ENCODE measurements at regions not wholly inside any gene's neighbourhood (a gene's known extent, or its start where the extent isn't known, plus 50 kb on each side); places are given as distances from the start of the nearest gene placed in this dataset.
"Not testable (repeated sequence)": the region's sequence is repeated elsewhere in the genome, so short reads cannot be mapped to it uniquely, and the experiment has no call there.

DNA sequence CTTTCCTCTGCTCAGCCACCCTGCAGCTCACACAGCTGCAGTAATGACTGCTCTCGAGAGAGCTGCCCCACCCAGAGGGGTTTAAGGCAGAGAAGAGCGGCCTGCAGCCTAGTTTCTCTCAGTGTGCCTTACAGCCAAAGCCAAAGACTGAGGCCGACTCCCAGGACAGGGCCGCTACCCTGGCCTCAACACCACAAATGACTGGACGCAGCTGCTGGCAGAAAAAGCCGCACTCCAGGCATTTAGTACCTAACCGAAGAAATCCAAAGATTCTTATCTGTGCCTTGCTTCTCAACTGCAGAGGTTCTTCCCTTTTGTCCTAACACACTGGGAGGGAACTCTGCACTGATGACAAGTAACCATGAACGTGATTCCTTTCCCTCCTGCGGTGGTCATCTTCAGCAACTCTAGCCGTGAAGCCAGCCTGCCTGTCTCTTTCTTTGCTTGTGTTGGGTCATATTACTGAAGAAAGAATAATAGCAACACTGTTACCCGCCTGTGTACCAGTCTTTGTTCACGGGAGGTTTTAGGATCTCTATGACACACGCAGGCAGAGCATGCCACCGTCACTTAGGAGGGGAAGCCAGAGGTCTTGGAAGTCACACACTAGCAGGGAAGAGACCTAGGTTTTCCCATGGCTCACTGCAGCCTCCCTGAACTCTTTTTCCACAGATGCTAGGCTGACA is 202.7 kb downstream of the RHOU start:
- Mint-ChIP-seq H3K4me1 (ENCODE audit: low read depth in 2 of 2) (peaks cover 22 to 25% of the 10 kb centered on the region in 2 donors), H3K9me3 (no peaks in the 10 kb centered on the region), H3K4me3 (peak overlapping the region; percentile 25), H3K27me3 (peaks cover 2 to 7% of the 10 kb centered on the region in 2 donors), H3K36me3 (no peaks in the 10 kb centered on the region), H3K27ac (peak overlapping the region; percentile 46 to 70)
- ATAC-seq (peak in 1 of 2 donors; percentile 16), DNase-seq (ENCODE audit: low spot score) (peak; percentile 12)

DNA sequence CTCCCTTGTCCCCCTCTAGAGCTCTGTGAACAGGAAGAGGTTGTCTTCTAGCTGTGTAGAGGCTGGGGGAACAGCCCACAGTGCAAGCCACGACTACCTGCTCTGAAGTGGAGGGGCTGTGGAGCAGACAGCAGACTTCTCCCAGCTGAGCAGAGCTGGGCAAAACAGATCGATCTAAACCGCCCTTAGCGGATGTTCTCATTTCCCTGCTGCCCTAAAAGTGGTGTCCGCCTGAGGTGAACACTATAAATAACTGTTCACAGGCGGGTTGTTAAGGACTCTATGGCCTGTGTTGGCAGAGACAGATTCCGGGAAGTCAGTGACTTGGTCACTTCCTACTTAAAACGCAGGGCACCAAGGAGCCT is 203.2 kb downstream of the RHOU start:
- H3K36me3 Mint-ChIP-seq, result no peaks in the 10 kb centered on the region
- peaks cover 2 to 7% of the 10 kb centered on the region in 2 donors for H3K27me3 Mint-ChIP-seq
- DNase-seq (ENCODE audit: low spot score) (peak; percentile 54), ATAC-seq (peak; percentile 55 to 70)
- peak overlapping the region; percentile 25 for H3K4me3 Mint-ChIP-seq
- no peaks in the 10 kb centered on the region for H3K9me3 Mint-ChIP-seq
- H3K27ac Mint-ChIP-seq, result peak overlapping the region; percentile 46 to 70
- peaks cover 22 to 25% of the 10 kb centered on the region in 2 donors for H3K4me1 Mint-ChIP-seq (ENCODE audit: low read depth in 2 of 2)

- peak overlapping the region; percentile 46 to 70 for H3K27ac Mint-ChIP-seq
- peak overlapping the region; percentile 25 for H3K4me3 Mint-ChIP-seq
- ATAC-seq, result no peak
Measured at GRCh38 chr1:228939001-228939691, 203.9 kb downstream of the RHOU start.

GRCh38 chr1:228939881-228940392 is 204.7 kb downstream of the RHOU start:
- Mint-ChIP-seq H3K4me3 (no peak overlapping the region), H3K27me3 (no peaks in the 10 kb centered on the region), H3K27ac (peak overlapping the region in 1 of 2 donors; percentile 70), H3K9me3 (no peaks in the 10 kb centered on the region), H3K4me1 (ENCODE audit: low read depth in 2 of 2) (peaks cover 22 to 26% of the 10 kb centered on the region in 2 donors), H3K36me3 (no peaks in the 10 kb centered on the region)
- DNase-seq (ENCODE audit: low spot score), result peak; percentile 25
- ATAC-seq, result no peak

More at GRCh38 chr1:228939001-228939691, 203.9 kb downstream of the RHOU start:
- Mint-ChIP-seq H3K4me1 (ENCODE audit: low read depth in 2 of 2) (peaks cover 22 to 25% of the 10 kb centered on the region in 2 donors), H3K9me3 (no peaks in the 10 kb centered on the region), H3K36me3 (no peaks in the 10 kb centered on the region), H3K27me3 (peaks cover 0 to under 1% of the 10 kb centered on the region in 2 donors)
- DNase-seq (ENCODE audit: low spot score), result peak; percentile 12

- peak; percentile 49 for DNase-seq (ENCODE audit: low spot score)
- Mint-ChIP-seq H3K27me3 (no peaks in the 10 kb centered on the region), H3K9me3 (no peaks in the 10 kb centered on the region), H3K4me3 (no peak overlapping the region), H3K36me3 (no peaks in the 10 kb centered on the region), H3K27ac (peak overlapping the region in 1 of 2 donors; percentile 70), H3K4me1 (ENCODE audit: low read depth in 2 of 2) (peaks cover 22 to 29% of the 10 kb centered on the region in 2 donors)
- ATAC-seq, result no peak
Measured at GRCh38 chr1:228940526-228940925, 205.2 kb downstream of the RHOU start.

GRCh38 chr1:228940926-228941325 is 205.6 kb downstream of the RHOU start:
- H3K27ac Mint-ChIP-seq, result no peak overlapping the region
- H3K9me3 Mint-ChIP-seq, result no peaks in the 10 kb centered on the region

GRCh38 chr1:228941666-228942065 is 206.4 kb downstream of the RHOU start:
- H3K27ac Mint-ChIP-seq, result no peak overlapping the region
- peaks cover 17 to 22% of the 10 kb centered on the region in 2 donors for H3K4me1 Mint-ChIP-seq (ENCODE audit: low read depth in 2 of 2)
- no peak for ATAC-seq
- no peaks in the 10 kb centered on the region for H3K36me3 Mint-ChIP-seq
- no peaks in the 10 kb centered on the region for H3K27me3 Mint-ChIP-seq
- H3K9me3 Mint-ChIP-seq, result no peaks in the 10 kb centered on the region
- no peak overlapping the region for H3K4me3 Mint-ChIP-seq
- DNase-seq (ENCODE audit: low spot score), result no peak

More at GRCh38 chr1:228940926-228941325, 205.6 kb downstream of the RHOU start:
- H3K4me3 Mint-ChIP-seq, result no peak overlapping the region
- peaks cover 20 to 28% of the 10 kb centered on the region in 2 donors for H3K4me1 Mint-ChIP-seq (ENCODE audit: low read depth in 2 of 2)
- no peaks in the 10 kb centered on the region for H3K27me3 Mint-ChIP-seq
- ATAC-seq (no peak), DNase-seq (ENCODE audit: low spot score) (no peak)
- H3K36me3 Mint-ChIP-seq, result no peaks in the 10 kb centered on the region

- no peak overlapping the region for H3K4me3 Mint-ChIP-seq
- H3K4me1 Mint-ChIP-seq (ENCODE audit: low read depth in 2 of 2), result peaks cover 11 to 16% of the 10 kb centered on the region in 2 donors
- no peak overlapping the region for H3K27ac Mint-ChIP-seq
- DNase-seq (ENCODE audit: low spot score) (peak; percentile 29), ATAC-seq (no peak)
- H3K9me3 Mint-ChIP-seq, result no peaks in the 10 kb centered on the region
- H3K36me3 Mint-ChIP-seq, result no peaks in the 10 kb centered on the region
- H3K27me3 Mint-ChIP-seq, result no peaks in the 10 kb centered on the region
Measured at GRCh38 chr1:228943436-228943835, 208.2 kb downstream of the RHOU start.

DNA sequence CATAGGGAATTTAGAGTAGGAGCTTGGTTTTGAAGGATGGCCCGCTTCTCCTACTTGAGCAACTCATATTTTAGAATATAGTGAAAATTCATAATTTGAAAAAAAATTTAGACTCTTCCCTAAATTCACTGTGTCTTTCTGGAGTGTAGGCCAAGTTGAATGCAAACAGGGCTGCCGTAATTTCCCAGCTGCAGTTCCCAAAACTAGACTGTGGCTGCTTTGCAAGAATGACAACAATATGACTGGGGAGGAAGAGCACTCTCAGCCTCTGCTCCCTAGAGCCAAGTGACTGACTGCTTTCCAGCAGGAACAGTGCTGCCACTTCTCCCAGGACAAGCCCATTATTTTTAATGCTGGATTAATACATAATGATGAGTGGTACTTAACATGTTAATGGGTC is 209.0 kb downstream of the RHOU start:
- Mint-ChIP-seq H3K4me3 (no peak overlapping the region), H3K4me1 (ENCODE audit: low read depth in 2 of 2) (peaks cover 3 to 8% of the 10 kb centered on the region in 2 donors), H3K27me3 (no peaks in the 10 kb centered on the region), H3K9me3 (no peaks in the 10 kb centered on the region), H3K27ac (no peak overlapping the region), H3K36me3 (no peaks in the 10 kb centered on the region)
- no peak for ATAC-seq
- no peak for DNase-seq (ENCODE audit: low spot score)

DNA sequence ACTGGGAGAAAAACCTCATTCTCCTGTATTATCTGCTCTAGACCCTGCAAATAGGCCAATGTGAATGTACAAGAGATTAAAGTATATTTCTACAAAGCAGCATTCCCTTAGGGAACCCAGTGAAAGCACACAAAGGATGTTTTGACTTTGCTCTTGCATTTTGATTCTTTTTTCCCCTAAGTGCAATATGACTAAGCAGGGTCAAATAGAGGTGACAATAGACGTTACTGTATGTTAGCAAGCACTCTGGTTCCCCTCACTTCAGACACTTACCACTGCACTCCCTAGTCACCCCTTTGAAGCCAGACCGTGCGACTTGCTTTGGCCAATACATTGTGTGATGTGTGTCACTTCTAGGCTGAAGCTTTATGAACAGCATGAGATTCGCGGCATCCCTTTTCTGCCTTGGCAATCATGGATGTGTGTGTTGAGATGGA is 209.7 kb downstream of the RHOU start:
- no peak overlapping the region for H3K4me3 Mint-ChIP-seq
- no peaks in the 10 kb centered on the region for H3K27me3 Mint-ChIP-seq
- ATAC-seq, result peak in 1 of 2 donors; percentile 80
- no peak overlapping the region for H3K27ac Mint-ChIP-seq
- no peaks in the 10 kb centered on the region for H3K36me3 Mint-ChIP-seq
- peaks cover 0 to 5% of the 10 kb centered on the region in 2 donors for H3K4me1 Mint-ChIP-seq (ENCODE audit: low read depth in 2 of 2)
- peak; percentile 16 for DNase-seq (ENCODE audit: low spot score)
- H3K9me3 Mint-ChIP-seq, result no peaks in the 10 kb centered on the region

DNA sequence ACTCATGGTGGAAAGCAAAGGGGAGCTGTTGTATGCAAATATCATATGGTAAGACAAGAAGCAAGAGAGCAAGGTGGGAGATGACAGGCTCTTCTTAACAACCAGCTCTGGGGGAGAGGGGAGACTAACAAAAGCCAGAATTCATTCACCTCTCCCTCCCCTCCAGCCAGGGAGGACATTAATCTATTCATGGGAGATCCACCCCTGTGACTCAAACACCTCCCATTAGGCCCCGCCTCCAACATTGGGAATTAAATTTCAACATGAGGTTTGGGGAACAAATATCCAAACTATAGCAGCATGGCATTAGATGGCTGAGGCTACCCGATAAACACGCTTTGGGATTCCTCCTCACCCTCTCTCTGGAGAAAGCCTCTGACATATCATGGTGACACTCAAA is 210.6 kb downstream of the RHOU start:
- Mint-ChIP-seq H3K4me1 (ENCODE audit: low read depth in 2 of 2) (peaks cover 0 to 4% of the 10 kb centered on the region in 2 donors), H3K36me3 (no peaks in the 10 kb centered on the region), H3K4me3 (no peak overlapping the region), H3K27me3 (no peaks in the 10 kb centered on the region), H3K9me3 (no peaks in the 10 kb centered on the region), H3K27ac (no peak overlapping the region)
- ATAC-seq (no peak), DNase-seq (ENCODE audit: low spot score) (peak; percentile 42)

DNA sequence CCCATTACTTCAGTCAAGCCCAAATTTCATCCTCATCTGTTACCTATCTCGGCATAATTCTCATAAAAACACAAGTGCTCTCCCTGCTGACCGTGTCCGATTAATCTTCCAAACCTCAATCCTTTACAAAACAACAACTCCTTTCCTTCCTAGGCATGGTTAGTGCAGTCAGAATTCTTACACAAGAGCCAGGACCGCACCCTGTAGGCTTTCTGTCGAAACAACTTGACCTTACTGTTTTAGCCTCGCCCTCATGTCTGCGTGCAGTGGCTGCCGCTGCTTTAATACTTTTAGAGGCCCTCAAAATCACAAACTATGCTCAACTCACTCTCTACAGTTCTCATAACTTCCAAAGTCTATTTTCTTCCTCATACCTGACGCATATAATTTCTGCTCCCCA is 214.3 kb downstream of the RHOU start:
- H3K27me3 Mint-ChIP-seq; ATAC-seq; DNase-seq (ENCODE audit: low spot score); H3K9me3 Mint-ChIP-seq; H3K36me3 Mint-ChIP-seq; H3K27ac Mint-ChIP-seq; H3K4me1 Mint-ChIP-seq (ENCODE audit: low read depth in 2 of 2); H3K4me3 Mint-ChIP-seq: not testable (repeated sequence)

DNA sequence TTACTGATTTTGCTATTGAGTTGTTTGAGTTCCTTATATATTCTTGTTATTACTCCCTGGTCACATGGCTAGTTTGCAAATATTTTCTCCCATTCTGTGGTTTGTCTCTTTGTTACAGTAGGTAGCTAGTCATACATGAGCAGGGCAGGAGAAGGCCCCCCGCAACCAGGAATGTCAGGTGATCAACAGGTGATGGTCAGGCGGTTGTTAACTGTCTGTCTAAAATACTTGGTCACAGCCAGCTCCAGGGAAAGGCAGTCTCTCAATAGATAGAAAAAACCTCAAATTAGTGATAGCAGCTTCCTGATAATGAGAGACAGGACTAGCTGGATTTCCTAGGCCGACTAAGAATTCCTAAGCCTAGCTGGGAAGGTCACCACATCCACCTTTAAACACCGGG is 217.9 kb downstream of the RHOU start:
- Mint-ChIP-seq H3K27ac (no peak overlapping the region), H3K4me3 (no peak overlapping the region), H3K27me3 (no peaks in the 10 kb centered on the region), H3K36me3 (no peaks in the 10 kb centered on the region), H3K9me3 (no peaks in the 10 kb centered on the region), H3K4me1 (ENCODE audit: low read depth in 2 of 2) (no peaks in the 10 kb centered on the region)
- DNase-seq (ENCODE audit: low spot score) (no peak), ATAC-seq (no peak)

DNA sequence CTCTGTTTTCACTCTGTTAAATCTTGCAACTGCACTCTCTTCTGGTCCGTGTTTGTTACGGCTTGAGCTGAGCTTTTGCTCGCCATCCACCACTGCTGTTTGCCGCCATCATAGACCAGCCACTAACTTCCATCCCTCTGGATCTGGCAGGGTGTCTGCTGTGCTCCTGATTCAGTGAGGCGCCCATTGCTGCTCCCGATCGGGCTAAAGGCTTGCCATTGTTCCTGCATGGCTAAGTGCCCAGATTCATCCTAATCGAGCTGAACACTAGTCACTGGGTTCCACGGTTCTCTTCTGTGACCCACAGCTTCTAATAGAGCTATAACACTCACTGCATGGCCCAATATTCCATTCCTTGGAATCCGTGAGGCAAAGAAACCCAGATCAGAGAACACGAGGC is 218.5 kb downstream of the RHOU start:
- not testable (repeated sequence) for H3K4me1 Mint-ChIP-seq (ENCODE audit: low read depth in 2 of 2); H3K9me3 Mint-ChIP-seq; H3K36me3 Mint-ChIP-seq; H3K27me3 Mint-ChIP-seq; H3K4me3 Mint-ChIP-seq; H3K27ac Mint-ChIP-seq; DNase-seq (ENCODE audit: low spot score); ATAC-seq

Data from natural killer cell treated with Interleukin-12 subunit alpha and Interleukin-12 subunit beta and Interleukin-15 and Interleukin-18, amount 100 ng/mL, for 72 hours (primary cell).